ENCODE measurements at regions not wholly inside any gene's neighbourhood (a gene's known extent, or its start where the extent isn't known, plus 50 kb on each side); places are given as distances from the start of the nearest gene placed in this dataset.

- ATAC-seq (replicated peaks), result no peak
- Mint-ChIP-seq H3K9me3 (peaks cover 4% of the 10 kb centered on the region), H3K27me3 (no peaks in the 10 kb centered on the region), H3K4me3 (no peak overlapping the region), H3K36me3 (ENCODE audit: low read depth) (no peaks in the 10 kb centered on the region), H3K27ac (no peak overlapping the region), H3K4me1 (no peaks in the 10 kb centered on the region)
Measured at GRCh38 chr15:36370051-36370730, 209.2 kb upstream of the CDIN1 start.

GRCh38 chr15:36370731-36371112 is 208.7 kb upstream of the CDIN1 start:
- Mint-ChIP-seq H3K27ac (no peak overlapping the region), H3K27me3 (no peaks in the 10 kb centered on the region), H3K36me3 (ENCODE audit: low read depth) (no peaks in the 10 kb centered on the region), H3K9me3 (peaks cover 4% of the 10 kb centered on the region), H3K4me3 (no peak overlapping the region), H3K4me1 (no peaks in the 10 kb centered on the region)
- ATAC-seq (replicated peaks), result no peak

- no peak for ATAC-seq (replicated peaks)
- Mint-ChIP-seq H3K4me1 (no peaks in the 10 kb centered on the region), H3K4me3 (no peak overlapping the region), H3K27ac (no peak overlapping the region), H3K9me3 (peaks cover 4% of the 10 kb centered on the region), H3K27me3 (no peaks in the 10 kb centered on the region), H3K36me3 (ENCODE audit: low read depth) (no peaks in the 10 kb centered on the region)
Measured at GRCh38 chr15:36371509-36371908, 207.9 kb upstream of the CDIN1 start.

- no peak overlapping the region for H3K4me3 Mint-ChIP-seq
- no peaks in the 10 kb centered on the region for H3K27me3 Mint-ChIP-seq
- peaks cover 4% of the 10 kb centered on the region for H3K9me3 Mint-ChIP-seq
- no peaks in the 10 kb centered on the region for H3K36me3 Mint-ChIP-seq (ENCODE audit: low read depth)
- no peak for ATAC-seq (replicated peaks)
- no peaks in the 10 kb centered on the region for H3K4me1 Mint-ChIP-seq
- H3K27ac Mint-ChIP-seq, result no peak overlapping the region
Measured at GRCh38 chr15:36372968-36373367, 206.5 kb upstream of the CDIN1 start.

GRCh38 chr15:36373550-36373949 is 205.9 kb upstream of the CDIN1 start:
- no peak overlapping the region for H3K27ac Mint-ChIP-seq
- no peak overlapping the region for H3K4me3 Mint-ChIP-seq
- ATAC-seq (replicated peaks), result no peak
- H3K9me3 Mint-ChIP-seq, result peaks cover 4% of the 10 kb centered on the region
- H3K4me1 Mint-ChIP-seq, result no peaks in the 10 kb centered on the region
- no peaks in the 10 kb centered on the region for H3K27me3 Mint-ChIP-seq
- no peaks in the 10 kb centered on the region for H3K36me3 Mint-ChIP-seq (ENCODE audit: low read depth)

- Mint-ChIP-seq H3K4me3 (no peak overlapping the region), H3K27ac (no peak overlapping the region), H3K9me3 (no peaks in the 10 kb centered on the region), H3K4me1 (no peaks in the 10 kb centered on the region), H3K27me3 (no peaks in the 10 kb centered on the region), H3K36me3 (ENCODE audit: low read depth) (no peaks in the 10 kb centered on the region)
- no peak for ATAC-seq (replicated peaks)
Measured at GRCh38 chr15:36389107-36389506, 190.3 kb upstream of the CDIN1 start.

- Mint-ChIP-seq H3K36me3 (ENCODE audit: low read depth) (no peaks in the 10 kb centered on the region), H3K4me1 (no peaks in the 10 kb centered on the region), H3K27me3 (no peaks in the 10 kb centered on the region), H3K9me3 (peaks cover 3% of the 10 kb centered on the region), H3K4me3 (no peak overlapping the region), H3K27ac (no peak overlapping the region)
- ATAC-seq (replicated peaks), result no peak
Measured at GRCh38 chr15:36390491-36390890, 188.9 kb upstream of the CDIN1 start.

- Mint-ChIP-seq H3K9me3 (peaks cover 3% of the 10 kb centered on the region), H3K4me1 (no peaks in the 10 kb centered on the region), H3K27ac (no peak overlapping the region), H3K4me3 (no peak overlapping the region), H3K27me3 (no peaks in the 10 kb centered on the region), H3K36me3 (ENCODE audit: low read depth) (no peaks in the 10 kb centered on the region)
- ATAC-seq (replicated peaks), result no peak
Measured at GRCh38 chr15:36392676-36393266, 186.7 kb upstream of the CDIN1 start.

- no peak for ATAC-seq (replicated peaks)
- peaks cover 3% of the 10 kb centered on the region for H3K9me3 Mint-ChIP-seq
- no peak overlapping the region for H3K4me3 Mint-ChIP-seq
- H3K27ac Mint-ChIP-seq, result no peak overlapping the region
- no peaks in the 10 kb centered on the region for H3K36me3 Mint-ChIP-seq (ENCODE audit: low read depth)
- H3K4me1 Mint-ChIP-seq, result no peaks in the 10 kb centered on the region
- no peaks in the 10 kb centered on the region for H3K27me3 Mint-ChIP-seq
Measured at GRCh38 chr15:36398212-36398611, 181.2 kb upstream of the CDIN1 start.

GRCh38 chr15:36399276-36399675 is 180.2 kb upstream of the CDIN1 start:
- Mint-ChIP-seq H3K27ac (no peak overlapping the region), H3K36me3 (ENCODE audit: low read depth) (no peaks in the 10 kb centered on the region), H3K9me3 (peaks cover 3% of the 10 kb centered on the region), H3K27me3 (no peaks in the 10 kb centered on the region), H3K4me1 (no peaks in the 10 kb centered on the region), H3K4me3 (no peak overlapping the region)
- ATAC-seq (replicated peaks), result no peak

- Mint-ChIP-seq H3K27ac (no peak overlapping the region), H3K27me3 (no peaks in the 10 kb centered on the region), H3K36me3 (ENCODE audit: low read depth) (no peaks in the 10 kb centered on the region), H3K4me3 (no peak overlapping the region), H3K9me3 (no peaks in the 10 kb centered on the region), H3K4me1 (no peaks in the 10 kb centered on the region)
- no peak for ATAC-seq (replicated peaks)
Measured at GRCh38 chr15:36400936-36401585, 178.4 kb upstream of the CDIN1 start.

GRCh38 chr15:36401586-36401966 is 177.8 kb upstream of the CDIN1 start:
- Mint-ChIP-seq H3K27ac (no peak overlapping the region), H3K4me1 (no peaks in the 10 kb centered on the region), H3K27me3 (no peaks in the 10 kb centered on the region), H3K4me3 (no peak overlapping the region), H3K9me3 (no peaks in the 10 kb centered on the region), H3K36me3 (ENCODE audit: low read depth) (no peaks in the 10 kb centered on the region)
- ATAC-seq (replicated peaks), result no peak

- Mint-ChIP-seq H3K27ac (no peak overlapping the region), H3K4me3 (no peak overlapping the region), H3K36me3 (ENCODE audit: low read depth) (no peaks in the 10 kb centered on the region), H3K27me3 (no peaks in the 10 kb centered on the region), H3K9me3 (no peaks in the 10 kb centered on the region), H3K4me1 (no peaks in the 10 kb centered on the region)
- no peak for ATAC-seq (replicated peaks)
Measured at GRCh38 chr15:36403351-36403750, 176.1 kb upstream of the CDIN1 start.

- Mint-ChIP-seq H3K27me3 (no peaks in the 10 kb centered on the region), H3K36me3 (ENCODE audit: low read depth) (no peaks in the 10 kb centered on the region)
- ATAC-seq (replicated peaks), result no peak
Measured at GRCh38 chr15:36406366-36406765, 173.1 kb upstream of the CDIN1 start.

GRCh38 chr15:36406911-36407310 is 172.5 kb upstream of the CDIN1 start:
- Mint-ChIP-seq H3K4me3 (no peak overlapping the region), H3K27me3 (no peaks in the 10 kb centered on the region), H3K27ac (no peak overlapping the region), H3K9me3 (no peaks in the 10 kb centered on the region), H3K4me1 (no peaks in the 10 kb centered on the region), H3K36me3 (ENCODE audit: low read depth) (no peaks in the 10 kb centered on the region)
- ATAC-seq (replicated peaks), result no peak

More at GRCh38 chr15:36406366-36406765, 173.1 kb upstream of the CDIN1 start:
- no peaks in the 10 kb centered on the region for H3K4me1 Mint-ChIP-seq
- no peak overlapping the region for H3K4me3 Mint-ChIP-seq
- H3K27ac Mint-ChIP-seq, result no peak overlapping the region
- H3K9me3 Mint-ChIP-seq, result no peaks in the 10 kb centered on the region

Measured in activated T-helper 17 cell treated with anti-CD3 and anti-CD28 coated beads, Interleukin-2, amount 50 U/mL, for 72 hours (primary cell).